Breast epithelium (tissue), 4 donors: ENCODE measurements at regions not wholly inside any gene's neighbourhood (a gene's known extent, or its start where the extent isn't known, plus 50 kb on each side); places are given as distances from the start of the nearest gene placed in this dataset.
A peak's percentile ranks its signal among the peaks of the same experiment; 100 is the strongest.

ENCODE experiments used
- DNase-seq, 2 donors: peaks; one replicate each; pipeline ENCODE4 v3.0.0-alpha.2; 2019; ENCODE audit warnings: low spot score in 2 of 2
- H3K27ac ChIP-seq, 2 donors: fragments of 200-600 bp; sonication (generic) in 1 of 2; one replicate each; pipeline ENCODE4 v1.5.1; 2016 to 2019; ENCODE audit warnings: mild to moderate bottlenecking in 1 of 2
- H3K27me3 ChIP-seq, 2 donors: fragments of 200-600 bp; sonication (generic) in 1 of 2; one replicate each; pipeline versions ENCODE4 v1.5.1 to v1.6.0; 2017 to 2019; ENCODE audit warnings: control low read depth in 1 of 2, mild to moderate bottlenecking in 1 of 2
- H3K36me3 ChIP-seq: fragments of 200-600 bp; one replicate; pipeline ENCODE4 v1.5.1; 2019
- H3K4me1 ChIP-seq, 2 donors: fragments of 200-600 bp; sonication (generic); one replicate each; pipeline ENCODE4 v1.5.1; 2016 to 2019; ENCODE audit warnings: control low read depth in 1 of 2
- H3K4me3 ChIP-seq, 3 donors: fragments of 200-600 bp; sonication (generic); 1 replicate in 2 of 3; 2 replicates in 1 of 3; pipeline ENCODE4 v1.5.1; 2016 to 2019; ENCODE audit warnings: mild to moderate bottlenecking in 3 of 3, moderate library complexity in 2 of 3
- H3K9me3 ChIP-seq, 2 donors: fragments of 200-600 bp; sonication (generic) in 1 of 2; one replicate each; pipeline ENCODE4 v1.5.1; 2016 to 2019; ENCODE audit warnings: control low read depth in 1 of 2
- CTCF ChIP-seq, 3 donors: fragments of 450-650 bp; IDR thresholded peaks; one replicate each; pipeline ENCODE4 v1.5.1; 2016 to 2017; ENCODE audit warnings: antibody characterized with exemption in 3 of 3, mild to moderate bottlenecking in 3 of 3, moderate library complexity in 3 of 3
- POLR2A ChIP-seq: fragments of 450-650 bp; IDR thresholded peaks from one replicate; pipeline ENCODE4 v1.6.1; 2016; ENCODE audit warnings: antibody characterized with exemption, mild to moderate bottlenecking, moderate library complexity
- POLR2AphosphoS5 ChIP-seq, 3 donors: sonication (generic); formaldehyde crosslinking; IDR thresholded peaks; one replicate each; pipeline ENCODE4 v1.6.1; 2017; ENCODE audit warnings: antibody characterized with exemption in 3 of 3
- intact Hi-C: fragments of 100-400 bp; cut with DNase I; formaldehyde crosslinking; loops from one replicate; pipeline ENCODE4 v1.15.1; 2023; ENCODE audit warnings: low total_unique reads

GRCh38 chr2:240203031-240203787 lies 62.8 kb upstream of the OTOS start:
- no peak overlapping the region for H3K4me3 ChIP-seq
- TF ChIP-seq POLR2A (no peak), CTCF (IDR thresholded peaks at IDR 0.05) (no peak), POLR2AphosphoS5 (IDR thresholded peaks at IDR 0.05) (no peak)
- peak in 1 of 2 donors; percentile 15 for DNase-seq
- H3K4me1 ChIP-seq, result no peaks in the 10 kb centered on the region
- H3K36me3 ChIP-seq, result no peaks in the 10 kb centered on the region
- peaks cover 0 to 17% of the 10 kb centered on the region in 2 donors for H3K27me3 ChIP-seq
- no peak overlapping the region for H3K27ac ChIP-seq
- intact Hi-C loops, result no loop called here
- no peaks in the 10 kb centered on the region for H3K9me3 ChIP-seq

- intact Hi-C loops, result no loop called here
- peaks cover 0 to 17% of the 10 kb centered on the region in 2 donors for H3K27me3 ChIP-seq
- H3K4me3 ChIP-seq, result no peak overlapping the region
- no peak for DNase-seq
- no peak for TF ChIP-seq POLR2AphosphoS5 (IDR thresholded peaks at IDR 0.05)
- no peak for TF ChIP-seq CTCF (IDR thresholded peaks at IDR 0.05)
- no peak for TF ChIP-seq POLR2A
- H3K27ac ChIP-seq, result no peak overlapping the region
- no peaks in the 10 kb centered on the region for H3K9me3 ChIP-seq
- H3K4me1 ChIP-seq, result no peaks in the 10 kb centered on the region
- H3K36me3 ChIP-seq, result no peaks in the 10 kb centered on the region
Measured at GRCh38 chr2:240203788-240204270, 63.4 kb upstream of the OTOS start.

- Histone ChIP-seq H3K27ac (no peak overlapping the region), H3K4me1 (no peaks in the 10 kb centered on the region), H3K36me3 (no peaks in the 10 kb centered on the region), H3K4me3 (no peak overlapping the region), H3K27me3 (peaks cover 0 to 13% of the 10 kb centered on the region in 2 donors), H3K9me3 (no peaks in the 10 kb centered on the region)
- no peak for TF ChIP-seq POLR2AphosphoS5 (IDR thresholded peaks at IDR 0.05)
- no peak for TF ChIP-seq POLR2A
- no peak for TF ChIP-seq CTCF (IDR thresholded peaks at IDR 0.05)
- no peak for DNase-seq
- intact Hi-C loops, result no loop called here
Measured at GRCh38 chr2:240204431-240205276, 64.2 kb upstream of the OTOS start.

GRCh38 chr2:240205348-240205747 lies 64.9 kb upstream of the OTOS start:
- TF ChIP-seq POLR2A (no peak), POLR2AphosphoS5 (IDR thresholded peaks at IDR 0.05) (no peak), CTCF (IDR thresholded peaks at IDR 0.05) (no peak)
- H3K36me3 ChIP-seq, result no peaks in the 10 kb centered on the region
- no peaks in the 10 kb centered on the region for H3K9me3 ChIP-seq
- H3K4me1 ChIP-seq, result no peaks in the 10 kb centered on the region
- DNase-seq, result no peak
- no peak overlapping the region for H3K27ac ChIP-seq
- no peak overlapping the region for H3K4me3 ChIP-seq
- peaks cover 0 to 13% of the 10 kb centered on the region in 2 donors for H3K27me3 ChIP-seq
- intact Hi-C loops, result no loop called here

GRCh38 chr2:240205772-240206171 lies 65.3 kb upstream of the OTOS start:
- Histone ChIP-seq H3K27me3 (peaks cover 0 to 13% of the 10 kb centered on the region in 2 donors), H3K4me1 (no peaks in the 10 kb centered on the region), H3K9me3 (no peaks in the 10 kb centered on the region), H3K4me3 (no peak overlapping the region), H3K27ac (no peak overlapping the region), H3K36me3 (no peaks in the 10 kb centered on the region)
- TF ChIP-seq CTCF (IDR thresholded peaks at IDR 0.05) (no peak), POLR2A (no peak), POLR2AphosphoS5 (IDR thresholded peaks at IDR 0.05) (no peak)
- intact Hi-C loops, result no loop called here
- no peak for DNase-seq
